Osteoblast (primary cell): ENCODE measurements at regions not wholly inside any gene's neighbourhood (a gene's known extent, or its start where the extent isn't known, plus 50 kb on each side); places are given as distances from the start of the nearest gene placed in this dataset.

Experiments used
- DNase-seq: peaks from one replicate; pipeline ENCODE4 v3.0.0; 2011; ENCODE audit warnings: low spot score, mixed read lengths; ENCODE audit not compliant: insufficient read length; ENCODE audit errors: missing footprints
- H2AFZ ChIP-seq: 2 replicates; pipeline ENCODE4 v1.6.0; 2011; ENCODE audit warnings: mild to moderate bottlenecking, low read length
- H3K27ac ChIP-seq: 2 replicates; pipeline ENCODE4 v1.5.1; 2011; ENCODE audit warnings: mild to moderate bottlenecking, low read depth, low read length, moderate library complexity
- H3K27me3 ChIP-seq: 2 replicates; pipeline ENCODE4 v1.6.0; 2012; ENCODE audit warnings: mild to moderate bottlenecking, control low read depth, inconsistent platforms, low read length, moderate library complexity; ENCODE audit not compliant: insufficient read depth
- H3K36me3 ChIP-seq: 2 replicates; pipeline ENCODE4 v1.5.1; 2011; ENCODE audit warnings: mild to moderate bottlenecking, low read length, control low read depth, moderate library complexity; ENCODE audit not compliant: insufficient read depth
- H3K4me1 ChIP-seq: 2 replicates; pipeline ENCODE4 v1.5.1; 2011; ENCODE audit warnings: mild to moderate bottlenecking, low read length, control low read depth, moderate library complexity; ENCODE audit not compliant: insufficient read depth
- H3K4me2 ChIP-seq: 2 replicates; pipeline ENCODE4 v1.6.0; 2011; ENCODE audit warnings: mild to moderate bottlenecking, low read length; ENCODE audit not compliant: insufficient read depth
- H3K4me3 ChIP-seq: fragments of 200-600 bp; sonication (generic); 3 replicates; pipeline ENCODE4 v1.5.1; 2012; ENCODE audit warnings: mild to moderate bottlenecking, low read length, inconsistent platforms; ENCODE audit not compliant: insufficient read depth
- H3K79me2 ChIP-seq: 2 replicates; pipeline ENCODE4 v1.6.0; 2012; ENCODE audit warnings: mild to moderate bottlenecking, low read length, control low read depth, inconsistent platforms; ENCODE audit not compliant: insufficient read depth
- H3K9me3 ChIP-seq: 2 replicates; pipeline ENCODE4 v1.5.1; 2011; ENCODE audit warnings: low read depth, low read length, control low read depth
- H4K20me1 ChIP-seq: 2 replicates; pipeline ENCODE4 v1.6.0; 2012; ENCODE audit warnings: mild to moderate bottlenecking, low read length, control low read depth; ENCODE audit not compliant: insufficient read depth
- CTCF ChIP-seq: IDR thresholded peaks from 2 replicates; pipeline ENCODE4 v1.5.1; 2011; ENCODE audit warnings: mild to moderate bottlenecking, low read depth, low read length, moderate library complexity; ENCODE audit errors: extremely low read depth

GRCh38 chr12:33734871-33735270, 287.4 kb upstream of the ALG10 start:
- Histone ChIP-seq H4K20me1 (no peaks in the 10 kb centered on the region), H3K36me3 (no peaks in the 10 kb centered on the region), H3K27ac (no peak overlapping the region), H3K27me3 (no peaks in the 10 kb centered on the region), H3K4me1 (no peaks in the 10 kb centered on the region), H3K9me3 (no peaks in the 10 kb centered on the region), H3K79me2 (no peaks in the 10 kb centered on the region), H2AFZ (no peak overlapping the region), H3K4me2 (no peak overlapping the region), H3K4me3 (no peak overlapping the region)
- no peak for DNase-seq
- TF ChIP-seq CTCF, result no peak

- no peak overlapping the region for H3K27ac ChIP-seq
- peaks cover 5% of the 10 kb centered on the region for H3K9me3 ChIP-seq
- no peaks in the 10 kb centered on the region for H3K4me1 ChIP-seq
- H3K36me3 ChIP-seq, result no peaks in the 10 kb centered on the region
- H3K4me3 ChIP-seq, result no peak overlapping the region
- no peak overlapping the region for H3K4me2 ChIP-seq
- H2AFZ ChIP-seq, result no peak overlapping the region
- DNase-seq, result no peak
- no peaks in the 10 kb centered on the region for H4K20me1 ChIP-seq
- no peaks in the 10 kb centered on the region for H3K27me3 ChIP-seq
- TF ChIP-seq CTCF, result no peak
- no peaks in the 10 kb centered on the region for H3K79me2 ChIP-seq
These were observed 269.4 kb upstream of the ALG10 start for GRCh38 chr12:33752854-33753253.

DNA sequence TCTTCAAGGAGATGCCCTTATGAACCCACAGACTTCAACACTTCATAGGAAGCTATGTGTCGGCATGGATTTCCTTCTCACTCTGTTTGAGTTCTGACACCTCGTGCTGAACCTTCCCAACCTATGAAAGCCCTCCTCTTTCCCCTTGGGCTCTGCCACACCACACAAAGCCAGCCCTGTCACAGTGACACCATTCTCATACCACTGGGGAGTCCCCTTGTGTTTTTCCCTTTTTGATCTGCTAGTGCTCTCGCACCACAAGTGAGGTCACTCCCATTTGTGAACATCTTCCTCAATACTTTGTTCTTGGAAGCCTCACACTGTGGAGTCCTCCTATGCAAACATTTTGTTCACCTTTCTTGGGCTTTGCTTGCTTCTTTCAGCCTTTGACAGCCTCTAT, 264.6 kb upstream of the ALG10 start:
- Histone ChIP-seq H3K9me3 (peaks cover 5% of the 10 kb centered on the region), H3K27ac (no peak overlapping the region), H2AFZ (no peak overlapping the region), H3K4me1 (no peaks in the 10 kb centered on the region), H4K20me1 (no peaks in the 10 kb centered on the region), H3K36me3 (no peaks in the 10 kb centered on the region), H3K4me3 (no peak overlapping the region), H3K27me3 (no peaks in the 10 kb centered on the region), H3K4me2 (no peak overlapping the region), H3K79me2 (no peaks in the 10 kb centered on the region)
- no peak for DNase-seq
- TF ChIP-seq CTCF, result no peak

- TF ChIP-seq CTCF, result no peak
These were observed 263.0 kb upstream of the ALG10 start for GRCh38 chr12:33759279-33759678.

More at GRCh38 chr12:33759279-33759678, 263.0 kb upstream of the ALG10 start:
- no peaks in the 10 kb centered on the region for H3K27me3 ChIP-seq
- H3K9me3 ChIP-seq, result peaks cover 7% of the 10 kb centered on the region
- no peak overlapping the region for H3K4me3 ChIP-seq
- H3K27ac ChIP-seq, result no peak overlapping the region
- no peaks in the 10 kb centered on the region for H3K36me3 ChIP-seq
- H3K79me2 ChIP-seq, result no peaks in the 10 kb centered on the region
- no peak for DNase-seq
- H3K4me2 ChIP-seq, result no peak overlapping the region
- H3K4me1 ChIP-seq, result no peaks in the 10 kb centered on the region
- H2AFZ ChIP-seq, result no peak overlapping the region
- no peaks in the 10 kb centered on the region for H4K20me1 ChIP-seq
